Suprapubic skin (tissue), 4 donors: ENCODE measurements at regions not wholly inside any gene's neighbourhood (a gene's known extent, or its start where the extent isn't known, plus 50 kb on each side); places are given as distances from the start of the nearest gene placed in this dataset.

Experiments
- EP300 ChIP-seq: sonication (generic); formaldehyde crosslinking; IDR thresholded peaks from one replicate; pipeline ENCODE4 v1.6.1; 2017; ENCODE audit warnings: antibody characterized with exemption
- POLR2A ChIP-seq, 2 donors: fragments of 450-650 bp; IDR thresholded peaks; one replicate each; pipeline ENCODE4 v1.6.1; 2017; ENCODE audit warnings: antibody characterized with exemption in 2 of 2, mild to moderate bottlenecking in 2 of 2, moderate library complexity in 2 of 2
- POLR2AphosphoS5 ChIP-seq, 3 donors: sonication (generic); formaldehyde crosslinking; IDR thresholded peaks; one replicate each; pipeline ENCODE4 v1.6.1; 2017; ENCODE audit warnings: antibody characterized with exemption in 3 of 3
- TF ChIP-seq, protein P1 (sequence below), 2 donors: fragments of 200-600 bp in 1 of 2; fragments of 450-650 bp in 1 of 2; sonication (generic) in 1 of 2; IDR thresholded peaks; one replicate each; pipeline ENCODE4 v1.5.1; 2016 to 2019; ENCODE audit warnings: antibody characterized with exemption in 2 of 2, mild to moderate bottlenecking in 1 of 2, moderate library complexity in 1 of 2

DNA sequence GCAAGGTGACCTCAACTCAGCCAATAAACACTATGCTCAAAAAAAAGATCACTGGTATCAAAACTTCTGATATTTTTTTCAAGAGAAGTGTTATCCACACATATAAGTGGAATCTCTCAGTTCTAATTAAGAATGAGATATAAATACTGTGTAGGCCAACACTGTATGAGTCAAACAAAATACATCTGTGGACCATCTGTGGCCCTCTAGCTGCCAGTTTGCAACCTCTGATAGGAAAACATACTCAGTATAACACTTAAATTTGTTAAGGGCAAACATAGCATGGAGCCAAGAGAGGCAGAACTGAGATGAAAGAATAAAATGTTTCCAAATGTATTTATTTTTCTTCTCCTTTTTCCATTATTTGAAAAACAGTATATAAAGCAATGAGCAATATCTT, 377.3 kb downstream of the ARAP2 start:
- TF ChIP-seq, protein P1, sequence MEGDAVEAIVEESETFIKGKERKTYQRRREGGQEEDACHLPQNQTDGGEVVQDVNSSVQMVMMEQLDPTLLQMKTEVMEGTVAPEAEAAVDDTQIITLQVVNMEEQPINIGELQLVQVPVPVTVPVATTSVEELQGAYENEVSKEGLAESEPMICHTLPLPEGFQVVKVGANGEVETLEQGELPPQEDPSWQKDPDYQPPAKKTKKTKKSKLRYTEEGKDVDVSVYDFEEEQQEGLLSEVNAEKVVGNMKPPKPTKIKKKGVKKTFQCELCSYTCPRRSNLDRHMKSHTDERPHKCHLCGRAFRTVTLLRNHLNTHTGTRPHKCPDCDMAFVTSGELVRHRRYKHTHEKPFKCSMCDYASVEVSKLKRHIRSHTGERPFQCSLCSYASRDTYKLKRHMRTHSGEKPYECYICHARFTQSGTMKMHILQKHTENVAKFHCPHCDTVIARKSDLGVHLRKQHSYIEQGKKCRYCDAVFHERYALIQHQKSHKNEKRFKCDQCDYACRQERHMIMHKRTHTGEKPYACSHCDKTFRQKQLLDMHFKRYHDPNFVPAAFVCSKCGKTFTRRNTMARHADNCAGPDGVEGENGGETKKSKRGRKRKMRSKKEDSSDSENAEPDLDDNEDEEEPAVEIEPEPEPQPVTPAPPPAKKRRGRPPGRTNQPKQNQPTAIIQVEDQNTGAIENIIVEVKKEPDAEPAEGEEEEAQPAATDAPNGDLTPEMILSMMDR (IDR thresholded peaks at IDR 0.05) = no peak
- no peak for TF ChIP-seq POLR2A (IDR thresholded peaks at IDR 0.05)
- TF ChIP-seq POLR2AphosphoS5 (IDR thresholded peaks at IDR 0.05) = no peak
- TF ChIP-seq EP300 = no peak
